H1 (cell line): ENCODE measurements at regions not wholly inside any gene's neighbourhood (a gene's known extent, or its start where the extent isn't known, plus 50 kb on each side); places are given as distances from the start of the nearest gene placed in this dataset.

Experiments used
- EZH2 ChIP-seq: fragments of 200-600 bp; sonication (generic); IDR thresholded peaks from 2 replicates; pipeline ENCODE4 v1.7.1; 2012; ENCODE audit warnings: low read depth, mild to moderate bottlenecking, moderate library complexity, low read length, inconsistent platforms; ENCODE audit not compliant: severe bottlenecking
- POLR2A ChIP-seq, 2 experiments: IDR thresholded peaks; 1 replicate in 1 of 2; 2 replicates in 1 of 2; pipeline ENCODE4 v1.6.1; 2011; ENCODE audit warnings: low read depth in 2 of 2, low read length in 2 of 2, mild to moderate bottlenecking in 2 of 2; ENCODE audit errors: control extremely low read depth in 1 of 2
- SUZ12 ChIP-seq: fragments of 200-600 bp; sonication (generic); IDR thresholded peaks from 2 replicates; pipeline ENCODE4 v1.6.1; 2012; ENCODE audit warnings: mild to moderate bottlenecking, inconsistent platforms, low read length, moderate library complexity, mixed read lengths
- TF ChIP-seq, protein P1 (sequence below), 3 experiments: IDR thresholded peaks; 1 replicate in 2 of 3; 2 replicates in 1 of 3; pipeline versions ENCODE4 v1.5.1 to v1.6.1; 2011; ENCODE audit warnings: low read length in 3 of 3, mild to moderate bottlenecking in 3 of 3, inconsistent platforms in 2 of 3, low read depth in 1 of 3, moderate library complexity in 1 of 3; ENCODE audit not compliant: insufficient read depth in 1 of 3; ENCODE audit errors: control extremely low read depth in 1 of 3
- TF ChIP-seq, protein P2 (sequence below): IDR thresholded peaks from 2 replicates; pipeline ENCODE4 v1.6.1; 2011; ENCODE audit warnings: low read depth, mild to moderate bottlenecking, low read length; ENCODE audit not compliant: insufficient read depth
- TF ChIP-seq, protein P3 (sequence below): IDR thresholded peaks from 2 replicates; pipeline ENCODE4 v1.6.1; 2012; ENCODE audit warnings: low read length, inconsistent platforms

DNA sequence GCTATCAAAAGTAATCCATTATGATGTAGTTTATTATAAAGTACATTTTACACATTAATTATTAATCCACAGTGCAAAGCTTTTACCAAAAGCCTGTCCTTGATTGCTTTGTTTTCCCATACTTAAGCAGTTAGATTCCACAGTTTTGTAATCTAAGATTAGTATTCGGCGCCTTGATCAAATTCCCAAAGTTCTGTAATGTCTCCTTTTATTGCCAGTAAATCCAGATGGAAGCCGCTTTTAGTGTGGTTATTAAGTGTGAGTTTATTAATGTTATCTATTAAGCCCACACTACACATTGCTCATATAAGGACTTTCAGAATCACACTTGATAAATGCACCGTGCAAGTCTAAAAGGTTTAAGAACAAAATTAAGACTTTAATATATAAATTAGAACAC lies 199.2 kb upstream of the PKN2 start:
- TF ChIP-seq, protein P1, sequence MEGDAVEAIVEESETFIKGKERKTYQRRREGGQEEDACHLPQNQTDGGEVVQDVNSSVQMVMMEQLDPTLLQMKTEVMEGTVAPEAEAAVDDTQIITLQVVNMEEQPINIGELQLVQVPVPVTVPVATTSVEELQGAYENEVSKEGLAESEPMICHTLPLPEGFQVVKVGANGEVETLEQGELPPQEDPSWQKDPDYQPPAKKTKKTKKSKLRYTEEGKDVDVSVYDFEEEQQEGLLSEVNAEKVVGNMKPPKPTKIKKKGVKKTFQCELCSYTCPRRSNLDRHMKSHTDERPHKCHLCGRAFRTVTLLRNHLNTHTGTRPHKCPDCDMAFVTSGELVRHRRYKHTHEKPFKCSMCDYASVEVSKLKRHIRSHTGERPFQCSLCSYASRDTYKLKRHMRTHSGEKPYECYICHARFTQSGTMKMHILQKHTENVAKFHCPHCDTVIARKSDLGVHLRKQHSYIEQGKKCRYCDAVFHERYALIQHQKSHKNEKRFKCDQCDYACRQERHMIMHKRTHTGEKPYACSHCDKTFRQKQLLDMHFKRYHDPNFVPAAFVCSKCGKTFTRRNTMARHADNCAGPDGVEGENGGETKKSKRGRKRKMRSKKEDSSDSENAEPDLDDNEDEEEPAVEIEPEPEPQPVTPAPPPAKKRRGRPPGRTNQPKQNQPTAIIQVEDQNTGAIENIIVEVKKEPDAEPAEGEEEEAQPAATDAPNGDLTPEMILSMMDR (IDR thresholded peaks at IDR 0.05; ENCODE audit: control extremely low read depth in 1 of 3, insufficient read depth in 1 of 3, low read depth in 1 of 3, low read length in 3 of 3) = no peak
- TF ChIP-seq SUZ12 (no peak), EZH2 (no peak), POLR2A (IDR thresholded peaks at IDR 0.05; ENCODE audit: control extremely low read depth in 1 of 2, low read depth in 2 of 2, low read length in 2 of 2) (no peak)
- TF ChIP-seq, protein P2, sequence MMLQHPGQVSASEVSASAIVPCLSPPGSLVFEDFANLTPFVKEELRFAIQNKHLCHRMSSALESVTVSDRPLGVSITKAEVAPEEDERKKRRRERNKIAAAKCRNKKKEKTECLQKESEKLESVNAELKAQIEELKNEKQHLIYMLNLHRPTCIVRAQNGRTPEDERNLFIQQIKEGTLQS = no peak
- TF ChIP-seq, protein P3, sequence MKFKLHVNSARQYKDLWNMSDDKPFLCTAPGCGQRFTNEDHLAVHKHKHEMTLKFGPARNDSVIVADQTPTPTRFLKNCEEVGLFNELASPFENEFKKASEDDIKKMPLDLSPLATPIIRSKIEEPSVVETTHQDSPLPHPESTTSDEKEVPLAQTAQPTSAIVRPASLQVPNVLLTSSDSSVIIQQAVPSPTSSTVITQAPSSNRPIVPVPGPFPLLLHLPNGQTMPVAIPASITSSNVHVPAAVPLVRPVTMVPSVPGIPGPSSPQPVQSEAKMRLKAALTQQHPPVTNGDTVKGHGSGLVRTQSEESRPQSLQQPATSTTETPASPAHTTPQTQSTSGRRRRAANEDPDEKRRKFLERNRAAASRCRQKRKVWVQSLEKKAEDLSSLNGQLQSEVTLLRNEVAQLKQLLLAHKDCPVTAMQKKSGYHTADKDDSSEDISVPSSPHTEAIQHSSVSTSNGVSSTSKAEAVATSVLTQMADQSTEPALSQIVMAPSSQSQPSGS = no peak
